HG03442 (cell line): ENCODE measurements at regions not wholly inside any gene's neighbourhood (a gene's known extent, or its start where the extent isn't known, plus 50 kb on each side); places are given as distances from the start of the nearest gene placed in this dataset.

ENCODE experiments used
- ATAC-seq: cut with Tn5 transposase; IDR thresholded peaks from one replicate; pipeline ENCODE4 v1.9.1; 2021; ENCODE audit warnings: mild to moderate bottlenecking, moderate library complexity; ENCODE audit not compliant: unreplicated experiment

GRCh38 chr4:22030881-22031280 lies 82.3 kb upstream of the KCNIP4 start:
- ATAC-seq, result no peak

- no peak for ATAC-seq
Measured at GRCh38 chr4:22030307-22030706, 81.7 kb upstream of the KCNIP4 start.

- ATAC-seq, result no peak
Measured at GRCh38 chr4:22029803-22030202, 81.2 kb upstream of the KCNIP4 start.

- ATAC-seq, result no peak
Measured at GRCh38 chr4:22021106-22021505, 72.5 kb upstream of the KCNIP4 start.

- ATAC-seq, result no peak
Measured at GRCh38 chr4:22020129-22020528, 71.6 kb upstream of the KCNIP4 start.

- no peak for ATAC-seq
Measured at GRCh38 chr4:22019676-22020075, 71.1 kb upstream of the KCNIP4 start.

GRCh38 chr4:22014222-22014741 lies 65.7 kb upstream of the KCNIP4 start:
- ATAC-seq, result no peak

- ATAC-seq, result no peak
Measured at GRCh38 chr4:22003878-22004277, 55.3 kb upstream of the KCNIP4 start.
